Keratinocyte (primary cell): ENCODE measurements at regions not wholly inside any gene's neighbourhood (a gene's known extent, or its start where the extent isn't known, plus 50 kb on each side); places are given as distances from the start of the nearest gene placed in this dataset.

Experiments used
- CTCF ChIP-seq, 3 experiments: IDR thresholded peaks in 1 of 3; conservative IDR thresholded peaks in 1 of 3; optimal IDR thresholded peaks in 1 of 3; 2 replicates in 2 of 3; 3 replicates in 1 of 3; pipeline versions ENCODE3 to v1.5.1; 2011; ENCODE audit warnings: low read length in 3 of 3, mild to moderate bottlenecking in 3 of 3, moderate library complexity in 2 of 3, control low read depth in 1 of 3, inconsistent platforms in 1 of 3; ENCODE audit not compliant: insufficient read depth in 2 of 3; ENCODE audit errors: extremely low read depth in 1 of 3
- EZH2 ChIP-seq: IDR thresholded peaks from one replicate; pipeline ENCODE4 v1.6.1; 2012; ENCODE audit warnings: inconsistent platforms, mild to moderate bottlenecking, low read length, moderate library complexity

DNA sequence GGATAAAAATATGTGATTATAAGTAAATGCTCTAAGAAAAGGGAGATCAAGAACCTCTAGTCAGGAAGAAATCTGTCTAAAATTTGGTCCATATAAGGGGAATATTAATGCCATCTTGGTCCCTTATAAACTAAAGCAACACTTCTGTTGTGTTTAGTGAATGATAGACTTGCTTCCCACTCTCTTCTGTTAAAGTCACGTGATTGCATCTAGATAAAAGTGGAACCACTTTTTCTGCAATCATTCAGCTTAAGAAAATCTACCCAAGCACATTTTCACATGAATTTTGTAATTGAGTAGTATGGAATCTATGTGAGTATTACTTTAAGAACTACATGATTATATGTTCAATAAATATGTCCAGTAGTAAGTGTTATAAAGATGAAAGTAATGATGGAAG is 782.9 kb upstream of the MIR17HG start:
- TF ChIP-seq CTCF (optimal IDR thresholded peaks at IDR 0.05 in 1 of 3, IDR thresholded peaks at IDR 0.05 in 1 of 3, conservative IDR thresholded peaks at IDR 0.05 in 1 of 3; ENCODE audit: extremely low read depth in 1 of 3, insufficient read depth in 2 of 3, low read length in 3 of 3) (no peak), EZH2 (no peak)
